HG03060 (cell line): ENCODE measurements at regions not wholly inside any gene's neighbourhood (a gene's known extent, or its start where the extent isn't known, plus 50 kb on each side); places are given as distances from the start of the nearest gene placed in this dataset.
"Not testable (repeated sequence)": the region's sequence is repeated elsewhere in the genome, so short reads cannot be mapped to it uniquely, and the experiment has no call there.

Experiments used
- ATAC-seq: cut with Tn5 transposase; IDR thresholded peaks from one replicate; pipeline ENCODE4 v1.9.1; 2021; ENCODE audit warnings: low read depth, moderate number of reproducible peaks; ENCODE audit not compliant: unreplicated experiment

DNA sequence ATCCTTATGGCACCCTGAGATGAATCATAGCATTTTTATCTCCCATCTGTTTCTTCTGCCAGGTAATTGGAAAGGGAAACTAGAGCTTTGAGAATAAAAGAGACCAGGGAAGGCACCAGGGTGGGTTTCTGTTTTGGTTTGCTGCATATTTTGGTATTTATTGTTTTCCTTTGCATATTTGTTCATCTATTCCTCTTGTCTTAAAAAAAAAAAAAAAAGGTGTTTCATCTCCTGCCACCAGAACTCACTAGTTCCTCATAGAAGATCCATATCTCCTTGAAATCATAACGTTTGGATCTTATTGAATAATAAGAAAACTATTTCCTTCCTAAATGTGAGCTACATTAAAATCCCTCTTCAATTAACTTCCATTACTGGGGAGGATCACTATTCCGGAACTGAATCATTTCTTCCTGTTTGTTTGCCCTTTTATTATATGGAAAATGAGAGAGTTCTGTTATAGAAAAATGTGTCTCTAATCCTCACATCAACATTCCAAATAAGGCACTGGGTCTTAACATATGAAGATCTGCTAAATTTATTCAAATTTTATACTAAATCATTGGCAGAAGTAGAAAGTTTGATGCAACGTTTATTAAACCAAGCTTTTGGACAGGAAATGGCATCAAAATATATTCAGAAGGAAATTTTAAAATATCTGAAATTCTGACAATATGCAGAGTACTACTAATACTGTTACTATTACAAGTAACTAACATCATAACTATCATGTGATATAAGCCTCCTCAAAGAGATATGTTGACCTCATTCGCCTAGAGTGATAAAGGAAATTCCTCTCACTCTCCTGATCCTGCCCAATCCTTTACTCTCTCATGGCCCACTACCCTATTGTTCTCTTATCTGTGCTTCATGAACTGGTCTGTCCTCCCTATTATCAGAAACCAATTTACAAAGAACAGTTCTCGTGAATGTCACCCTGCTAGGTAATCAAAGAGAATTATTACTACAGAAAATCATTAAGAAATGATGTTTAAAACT is 229.4 kb upstream of the RSPO3 start:
- ATAC-seq = no peak

DNA sequence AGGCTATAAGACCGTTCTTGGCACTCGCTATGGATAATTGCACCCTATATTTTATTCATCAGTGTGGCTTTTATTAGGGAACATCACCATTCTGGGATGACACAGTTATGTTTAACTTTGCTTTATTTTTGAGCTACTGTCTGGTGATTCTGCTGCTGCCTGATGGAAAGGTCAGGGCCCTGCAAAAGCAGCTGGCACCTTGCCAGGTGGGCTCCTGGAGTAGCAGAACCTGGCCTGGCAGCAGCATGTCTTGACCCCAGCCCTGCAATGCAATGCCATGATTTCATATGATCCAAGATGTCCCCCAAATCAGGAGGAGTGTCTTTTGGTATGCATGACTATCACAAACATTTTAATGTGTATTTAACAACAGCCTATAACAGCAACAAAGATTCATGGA is 228.4 kb upstream of the RSPO3 start:
- ATAC-seq = no peak

DNA sequence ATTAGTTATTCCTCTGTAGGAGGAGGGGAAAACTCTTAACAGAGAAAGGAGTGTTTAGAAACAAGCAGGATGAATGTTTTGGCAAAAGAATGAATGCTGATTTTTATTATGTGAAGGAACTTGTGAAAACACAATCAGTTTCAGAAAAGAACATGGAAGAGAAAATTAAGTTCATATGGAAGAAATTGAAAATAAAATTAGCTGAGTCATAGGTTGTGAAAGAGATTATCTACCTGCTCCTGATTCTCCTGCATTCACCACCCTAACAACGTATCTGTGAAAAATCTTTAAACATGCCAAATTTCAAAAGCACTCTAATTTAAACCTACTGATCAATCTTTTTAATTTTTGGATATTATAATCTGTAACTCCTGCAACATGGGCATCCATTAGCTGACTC is 227.3 kb upstream of the RSPO3 start:
- no peak for ATAC-seq

DNA sequence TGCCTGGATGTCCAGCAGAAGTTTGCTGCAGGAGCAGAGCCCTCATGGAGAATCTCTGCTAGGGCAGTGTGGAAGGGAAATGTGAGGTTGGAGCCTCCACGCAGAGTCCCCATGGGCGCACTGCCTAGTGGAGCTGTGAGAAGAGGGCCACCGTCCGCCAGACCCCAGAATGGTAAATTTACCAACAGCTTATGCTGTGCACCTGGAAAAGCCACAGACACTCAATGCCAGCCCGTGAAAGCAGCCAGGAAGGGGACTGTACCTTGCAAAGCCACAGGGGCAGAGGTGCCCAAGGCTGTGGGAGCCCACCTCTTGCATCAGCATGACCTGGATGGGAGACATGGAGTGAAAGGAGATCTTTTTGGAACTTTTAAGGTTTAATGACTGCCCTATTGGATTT is 225.6 kb upstream of the RSPO3 start:
- ATAC-seq = not testable (repeated sequence)

DNA sequence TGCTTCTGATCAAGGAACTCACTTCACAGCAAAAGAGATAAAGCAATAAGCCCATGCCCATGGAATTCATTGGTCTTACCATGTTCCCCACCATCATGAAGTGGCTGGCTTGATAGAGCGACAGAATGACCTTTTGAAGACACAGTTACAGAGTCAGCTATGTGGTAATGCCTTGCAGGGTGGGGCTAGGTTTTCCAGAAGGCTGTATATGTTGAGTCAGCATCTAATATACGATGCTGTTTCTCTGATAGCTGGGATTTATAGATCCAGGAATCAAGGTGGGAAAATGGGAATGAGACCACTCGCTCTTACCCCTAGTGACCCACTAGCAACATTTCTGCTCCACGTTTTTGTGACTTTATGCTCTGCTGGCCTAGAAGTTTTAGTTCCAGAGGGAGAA is 220.7 kb upstream of the RSPO3 start:
- no peak for ATAC-seq

DNA sequence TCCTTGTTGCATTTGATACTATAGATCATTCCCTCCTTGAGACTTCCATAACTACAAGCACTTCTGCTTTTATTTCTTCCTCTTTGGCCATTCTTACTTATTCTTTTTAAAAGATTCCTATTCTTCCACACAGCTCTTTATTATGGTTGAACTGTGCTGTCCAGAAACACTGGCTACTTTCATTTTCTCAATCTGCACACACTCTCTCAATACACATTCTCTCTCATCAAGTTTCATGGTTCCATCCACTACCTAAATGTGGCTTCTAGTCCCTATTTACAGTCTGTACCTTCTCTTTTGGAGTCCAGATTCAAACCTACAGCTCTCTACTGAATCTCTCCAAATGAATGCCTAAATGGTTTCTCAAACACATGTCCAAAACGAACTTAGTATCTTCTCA is 214.3 kb upstream of the RSPO3 start:
- no peak for ATAC-seq

DNA sequence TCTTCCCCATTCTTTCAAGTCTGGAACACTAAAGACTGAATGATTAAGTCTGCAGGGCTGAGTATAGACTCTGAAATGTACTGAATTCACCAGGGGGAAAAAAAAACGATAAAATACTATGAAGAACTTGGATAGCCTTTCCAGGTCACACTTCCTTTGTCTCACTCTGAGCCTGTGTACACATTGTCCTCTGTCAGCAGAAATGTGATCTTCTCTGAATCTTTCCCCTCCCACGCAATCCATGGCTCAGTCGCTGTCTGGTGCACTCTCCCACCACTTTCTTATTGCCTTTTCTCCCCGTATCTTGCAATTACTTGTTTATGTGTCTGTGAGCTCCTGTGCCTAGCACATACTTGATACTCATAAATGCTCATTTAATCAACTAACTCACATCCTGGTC is 212.6 kb upstream of the RSPO3 start:
- ATAC-seq = no peak

DNA sequence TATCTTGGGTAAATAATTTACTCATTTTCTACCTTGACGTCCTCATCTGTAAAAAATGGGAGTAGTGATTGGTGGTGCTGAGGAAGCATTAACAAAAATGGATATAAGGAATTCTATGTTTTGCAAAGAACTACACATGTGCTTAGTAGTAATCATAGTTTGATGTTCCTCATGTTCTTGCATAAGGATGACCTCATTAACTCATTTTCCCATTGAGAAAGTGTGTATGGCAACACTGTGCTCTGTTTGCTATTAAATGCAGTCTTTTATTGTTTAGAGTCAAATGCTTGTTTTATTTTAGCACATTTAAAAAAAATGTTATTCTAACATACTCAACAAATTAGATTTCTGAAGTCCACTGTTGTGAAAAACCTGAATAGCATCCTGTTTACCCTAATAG is 211.2 kb upstream of the RSPO3 start:
- no peak for ATAC-seq

DNA sequence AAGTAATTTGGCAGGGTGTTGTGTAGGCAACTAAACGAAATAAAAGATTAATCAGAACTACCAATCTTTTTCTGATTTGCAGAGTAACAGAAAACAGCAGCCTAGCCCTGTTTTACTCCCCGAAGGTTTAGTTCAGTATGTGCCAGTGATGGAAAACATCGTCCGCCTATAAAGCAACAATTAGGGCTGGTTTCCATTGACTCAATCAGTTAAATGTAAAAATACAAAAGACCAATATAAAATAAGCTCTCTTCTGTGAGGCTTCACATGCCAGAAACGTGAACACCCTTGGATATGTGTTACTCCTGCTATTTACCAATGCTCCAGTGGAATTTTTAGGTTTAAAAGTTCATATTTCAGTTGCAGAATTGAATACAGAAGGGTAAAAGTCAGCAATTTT is 210.5 kb upstream of the RSPO3 start:
- no peak for ATAC-seq

DNA sequence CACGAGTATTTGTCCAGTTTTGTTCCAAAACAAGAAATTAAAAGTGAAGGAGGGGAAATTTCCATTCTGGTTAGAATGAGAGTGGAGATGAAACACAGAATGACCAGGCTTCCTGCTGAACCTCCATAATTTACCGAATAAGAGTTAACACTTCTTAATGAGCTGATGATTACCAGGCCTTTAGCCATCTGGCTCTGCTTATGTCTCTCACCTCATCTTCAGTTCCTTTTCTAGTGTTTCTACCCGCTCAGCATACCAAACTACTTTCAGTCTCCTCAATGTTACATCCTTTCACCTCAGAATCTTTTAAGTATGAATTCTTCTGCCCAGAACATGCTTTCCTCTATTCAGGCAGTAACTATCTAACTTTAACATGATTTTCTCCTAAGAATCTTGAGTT is 209.0 kb upstream of the RSPO3 start:
- no peak for ATAC-seq

DNA sequence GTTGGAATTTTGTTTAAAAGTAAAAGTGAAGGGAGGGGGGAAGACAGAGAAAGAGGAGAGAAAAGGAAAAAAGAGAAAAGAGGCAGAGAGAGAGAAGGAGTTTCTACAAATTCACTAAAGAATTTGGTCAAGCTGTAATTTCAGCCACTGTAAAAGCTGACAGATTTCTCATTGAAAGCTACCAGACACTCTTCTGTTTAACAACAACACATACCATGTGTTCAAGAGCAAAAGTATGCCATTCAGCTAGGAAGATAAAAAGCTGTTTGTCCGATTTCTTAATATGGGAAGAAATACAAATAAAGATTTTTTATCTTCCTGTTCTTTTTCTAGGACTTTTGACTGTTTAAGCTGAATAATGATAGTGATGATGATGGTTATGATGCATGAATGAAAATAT is 204.8 kb upstream of the RSPO3 start:
- ATAC-seq = no peak

DNA sequence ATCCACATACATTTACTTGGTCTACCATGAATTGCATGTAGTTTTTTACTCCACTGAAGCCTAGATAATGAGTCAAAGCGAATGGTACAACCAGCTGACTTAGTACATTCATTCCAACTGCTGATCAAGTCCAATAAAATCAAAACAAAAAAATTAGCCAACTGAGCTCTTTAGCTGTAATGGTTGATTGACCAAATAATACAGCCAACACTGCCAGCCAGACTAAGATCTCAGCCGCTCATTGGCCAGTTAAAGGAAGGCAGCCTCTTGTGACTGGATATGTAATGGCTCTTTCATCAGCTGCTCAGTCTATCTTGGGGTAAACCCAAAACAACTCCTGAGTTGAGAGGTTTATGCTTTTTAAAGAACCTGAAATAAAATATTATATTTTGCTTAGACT is 204.3 kb upstream of the RSPO3 start:
- no peak for ATAC-seq

DNA sequence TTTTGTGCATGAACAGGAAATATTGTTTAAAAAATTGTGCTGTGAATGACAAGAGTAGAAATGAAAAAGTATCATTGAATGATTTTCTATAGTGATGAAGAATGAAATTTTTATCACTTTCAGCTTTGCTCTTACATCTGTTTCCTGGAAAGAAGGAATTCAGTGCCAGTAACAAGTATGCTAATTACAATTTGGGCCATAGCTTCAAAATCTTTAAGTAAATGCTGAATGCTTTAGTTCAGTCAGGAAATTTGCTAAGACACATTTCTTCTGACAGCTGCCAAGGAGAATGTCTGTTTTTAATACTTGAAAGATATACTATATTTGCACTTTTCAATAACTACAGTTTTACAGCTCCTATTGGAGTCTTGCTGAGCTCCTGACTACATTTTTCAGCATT is 203.7 kb upstream of the RSPO3 start:
- ATAC-seq = no peak

DNA sequence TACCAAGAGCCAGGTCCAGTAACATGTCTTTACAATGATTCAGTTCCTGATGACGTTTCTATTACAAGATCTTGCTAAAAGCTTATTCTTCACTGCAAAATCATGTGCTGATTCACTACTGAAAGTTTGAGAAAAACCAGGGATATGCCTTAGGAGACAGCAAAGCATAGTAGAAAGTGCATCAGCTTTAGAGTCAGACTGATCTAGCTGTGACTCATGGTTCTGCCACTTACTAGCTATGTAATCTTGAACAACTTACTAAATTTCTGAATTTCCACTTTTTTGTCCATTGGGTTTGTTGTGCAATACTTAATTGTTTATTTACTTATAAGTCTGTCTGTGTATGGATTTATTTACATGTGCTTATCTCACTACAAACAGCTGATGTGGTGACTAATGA is 198.5 kb upstream of the RSPO3 start:
- ATAC-seq = no peak

DNA sequence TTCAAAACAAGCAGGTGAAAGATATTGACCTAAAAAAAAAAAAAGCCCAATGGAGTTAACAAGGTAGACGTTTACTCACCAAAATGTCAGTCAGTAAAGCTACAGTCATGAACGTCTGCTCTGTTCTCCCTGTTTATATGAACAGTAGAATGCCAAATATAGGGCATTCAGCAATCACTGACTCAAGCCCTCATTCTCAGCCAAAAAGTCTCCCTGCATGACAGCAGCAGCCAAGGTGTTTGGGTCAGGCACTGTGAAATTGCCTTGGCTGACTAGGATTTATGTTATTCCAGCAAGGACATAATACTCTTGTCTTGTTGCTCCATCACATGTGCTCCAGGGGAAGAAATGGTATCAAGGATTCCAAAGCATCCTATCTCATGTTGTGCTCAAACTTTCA is 194.7 kb upstream of the RSPO3 start:
- no peak for ATAC-seq

DNA sequence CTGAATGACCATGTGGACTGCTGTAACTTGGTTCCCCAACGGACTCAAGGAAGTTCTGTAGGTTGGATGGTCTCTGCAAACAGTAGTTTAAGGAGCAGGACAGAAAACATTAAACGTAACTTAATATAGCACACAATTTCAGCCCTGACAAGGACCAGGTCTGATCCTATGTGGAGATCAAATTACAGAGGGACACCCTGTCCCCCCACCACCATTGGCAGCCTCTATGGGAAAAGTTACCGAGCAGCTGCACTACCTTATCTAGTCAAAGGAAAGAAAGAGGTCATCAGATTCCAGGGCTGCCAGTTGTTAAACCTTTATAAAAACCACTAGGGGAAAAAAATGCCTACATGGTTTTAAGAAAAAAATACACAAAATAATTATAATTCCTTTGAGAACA is 191.5 kb upstream of the RSPO3 start:
- no peak for ATAC-seq

DNA sequence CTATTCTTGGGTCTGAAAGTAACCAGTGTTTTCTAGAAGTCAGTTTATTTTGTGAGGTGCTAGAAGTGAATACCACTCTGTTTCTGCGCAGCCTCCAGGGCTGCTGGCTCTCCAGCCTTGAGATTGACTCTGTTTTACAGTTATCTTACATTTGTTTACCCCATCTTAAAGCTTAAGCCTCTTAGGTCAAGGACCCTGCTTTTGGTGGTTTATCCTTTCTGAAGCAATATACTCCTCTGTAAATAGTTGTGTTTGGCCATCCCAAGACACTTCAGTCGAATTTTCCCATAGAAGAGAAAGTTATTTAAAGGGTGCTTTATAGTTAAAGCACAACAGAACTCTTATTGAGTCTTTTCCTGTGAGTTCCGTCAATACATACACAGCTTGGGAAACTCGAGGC is 190.6 kb upstream of the RSPO3 start:
- ATAC-seq = no peak

DNA sequence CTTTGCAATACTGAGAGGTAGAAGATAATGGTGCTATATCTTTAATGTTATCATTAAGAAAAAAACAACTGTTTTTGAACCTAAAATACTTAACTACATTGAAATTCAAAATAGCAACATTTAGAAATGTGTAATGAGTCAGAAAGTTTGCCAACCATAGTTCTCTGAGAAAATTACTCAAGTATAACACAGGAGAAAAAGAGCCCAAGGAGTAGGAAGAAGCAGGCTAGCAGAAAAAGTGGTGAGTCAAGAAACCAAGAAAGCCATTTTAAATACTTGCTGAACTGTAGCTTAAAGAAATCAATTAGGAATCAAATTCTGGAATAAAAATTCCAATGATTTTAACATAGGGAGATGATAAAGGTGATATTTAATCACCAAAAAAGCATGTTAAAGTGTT is 181.0 kb upstream of the RSPO3 start:
- no peak for ATAC-seq

DNA sequence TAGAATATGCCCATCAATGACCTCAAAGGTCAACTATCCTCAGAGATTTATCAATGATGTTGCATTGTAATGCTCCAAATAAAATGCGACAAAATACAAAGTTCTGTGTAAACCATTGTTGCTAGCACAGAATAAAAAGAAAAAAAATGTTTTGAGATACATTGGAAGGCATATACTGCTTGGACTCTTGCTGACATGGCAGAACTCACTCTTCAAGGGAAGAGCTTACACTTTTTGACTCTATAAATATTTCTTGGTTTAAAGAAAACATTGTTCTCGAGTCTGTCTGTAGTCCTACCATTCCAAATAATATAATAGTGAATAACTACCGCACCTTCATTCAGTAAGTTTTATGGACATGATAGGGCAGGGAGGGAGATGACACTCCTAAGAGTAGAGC is 178.7 kb upstream of the RSPO3 start:
- ATAC-seq = no peak

DNA sequence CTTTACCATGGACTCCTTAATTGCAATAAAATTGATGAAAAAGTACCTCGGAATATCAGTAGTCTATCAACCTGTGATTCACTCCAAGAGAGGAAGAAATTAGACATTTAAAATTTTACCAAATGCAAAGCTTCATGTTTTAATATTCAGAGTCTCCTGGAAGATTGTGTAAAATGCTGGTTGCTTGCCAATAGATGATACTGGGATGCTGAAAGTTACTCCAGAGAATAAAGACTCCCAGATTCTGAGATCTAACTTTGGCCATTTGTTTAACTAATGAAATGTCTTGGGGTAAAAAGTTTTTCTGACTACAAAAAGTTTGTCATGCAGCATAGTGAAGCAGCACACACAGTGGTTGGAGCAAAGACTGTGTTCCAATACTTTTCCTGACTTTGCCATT is 176.7 kb upstream of the RSPO3 start:
- no peak for ATAC-seq

DNA sequence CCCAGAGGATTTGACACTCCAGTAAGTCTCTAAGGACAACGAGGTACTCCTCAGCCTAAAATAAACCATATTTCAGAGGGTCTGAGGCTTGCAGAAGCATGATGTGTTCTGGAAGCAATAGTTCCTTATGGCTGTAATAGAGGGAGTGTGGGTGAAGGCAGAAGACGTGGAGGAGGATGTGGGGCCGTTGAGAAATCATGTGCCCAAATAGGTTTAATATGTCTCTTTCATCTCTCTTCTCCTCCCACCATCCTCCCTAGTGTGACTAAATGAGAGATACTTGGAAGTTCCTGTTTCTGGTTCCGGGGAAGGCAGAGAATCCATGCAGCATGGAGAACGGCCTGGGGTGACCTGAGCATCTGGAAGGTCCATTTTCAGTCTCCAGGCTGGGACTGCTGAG is 174.0 kb upstream of the RSPO3 start:
- no peak for ATAC-seq

DNA sequence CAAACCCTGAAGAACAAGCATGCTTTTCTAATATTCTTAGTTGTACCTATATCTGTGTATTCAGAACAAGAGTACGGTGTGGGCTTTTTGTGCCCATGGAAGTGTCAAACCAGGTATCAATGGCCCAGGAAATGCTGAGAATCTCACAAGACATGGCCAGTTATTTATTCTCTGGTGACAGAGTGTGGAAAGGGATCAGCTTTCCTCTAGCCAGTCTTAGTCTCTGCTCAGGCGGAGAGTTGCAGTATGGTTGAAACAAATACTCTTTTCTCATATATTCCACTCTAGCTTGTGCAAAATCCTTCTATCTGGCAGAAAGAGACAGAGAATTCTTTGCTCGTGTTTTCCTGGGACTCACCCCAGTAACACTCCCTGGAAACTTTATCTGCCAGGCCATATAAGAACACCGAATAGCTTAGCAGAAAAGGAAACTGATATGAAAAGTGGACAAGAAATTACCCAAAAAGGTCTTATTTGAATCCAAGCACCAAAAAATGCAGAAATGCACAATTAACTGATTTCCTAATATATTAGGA is 173.3 kb upstream of the RSPO3 start:
- no peak for ATAC-seq
